ENCODE measurements at regions not wholly inside any gene's neighbourhood (a gene's known extent, or its start where the extent isn't known, plus 50 kb on each side); places are given as distances from the start of the nearest gene placed in this dataset.

- TF ChIP-seq CTCF (IDR thresholded peaks at IDR 0.05) (no peak), POLR2A (IDR thresholded peaks at IDR 0.05) (no peak), EP300 (IDR thresholded peaks at IDR 0.05) (no peak)
Measured at GRCh38 chr1:4084048-4084431, 184.0 kb upstream of the C1orf174 start.

Measured in tibial nerve (tissue), 4 donors.